ENCODE measurements at regions not wholly inside any gene's neighbourhood (a gene's known extent, or its start where the extent isn't known, plus 50 kb on each side); places are given as distances from the start of the nearest gene placed in this dataset.

- no peak for DNase-seq (ENCODE audit: extremely low read depth, low read depth)
- no peak for TF ChIP-seq CTCF (IDR thresholded peaks at IDR 0.05; ENCODE audit: low read depth, low read length)
These were observed 68.6 kb upstream of the SRRM4 start for GRCh38 chr12:118912697-118913270.

- TF ChIP-seq CTCF (IDR thresholded peaks at IDR 0.05; ENCODE audit: low read depth, low read length): no peak
- DNase-seq (ENCODE audit: extremely low read depth, low read depth): no peak
These were observed 59.6 kb upstream of the SRRM4 start for GRCh38 chr12:118921761-118922160.

- no peak for TF ChIP-seq CTCF (IDR thresholded peaks at IDR 0.05; ENCODE audit: low read depth, low read length)
- no peak for DNase-seq (ENCODE audit: extremely low read depth, low read depth)
These were observed 58.9 kb upstream of the SRRM4 start for GRCh38 chr12:118922405-118922804.

- no peak for TF ChIP-seq CTCF (IDR thresholded peaks at IDR 0.05; ENCODE audit: low read depth, low read length)
- DNase-seq (ENCODE audit: extremely low read depth, low read depth): no peak
These were observed 55.9 kb upstream of the SRRM4 start for GRCh38 chr12:118925407-118925806.

GRCh38 chr12:118925826-118926225, 55.5 kb upstream of the SRRM4 start:
- TF ChIP-seq CTCF (IDR thresholded peaks at IDR 0.05; ENCODE audit: low read depth, low read length): no peak
- no peak for DNase-seq (ENCODE audit: extremely low read depth, low read depth)

All from AG09319 (cell line).